Activated CD8-positive, alpha-beta T cell treated with anti-CD3 and anti-CD28 coated beads for 36 hours (primary cell): ENCODE measurements at regions not wholly inside any gene's neighbourhood (a gene's known extent, or its start where the extent isn't known, plus 50 kb on each side); places are given as distances from the start of the nearest gene placed in this dataset.

Experiments used
- ATAC-seq: fragments of 200-7000 bp; cut with Tn5 transposase; one replicate; pipeline ENCODE4 v1.10.0; 2021; ENCODE audit warnings: mild to moderate bottlenecking, moderate library complexity
- CTCF ChIA-PET: fragments of 350-600 bp; sonication (Branson Sonifier 250); formaldehyde crosslinking; loops from one replicate; lab custom pipeline; 2021; ENCODE audit warnings: antibody characterized with exemption; lab: Charles Lee
- POLR2A ChIA-PET: fragments of 350-600 bp; sonication (Branson Sonifier 250); formaldehyde crosslinking; loops from one replicate; lab custom pipeline; 2021; ENCODE audit warnings: antibody characterized with exemption; lab: Charles Lee
- DNase-seq: peaks from one replicate; pipeline ENCODE4 v3.0.0-alpha.2; 2020
- H3K27ac Mint-ChIP-seq: one replicate; pipeline ENCODE4 v1.8.0; 2021; ENCODE audit warnings: mild to moderate bottlenecking, mixed read lengths
- H3K27me3 Mint-ChIP-seq: one replicate; pipeline ENCODE4 v1.8.0; 2021; ENCODE audit warnings: mixed read lengths
- H3K36me3 Mint-ChIP-seq: one replicate; pipeline ENCODE4 v1.8.0; 2021; ENCODE audit warnings: low read depth, mixed read lengths
- H3K4me1 Mint-ChIP-seq: one replicate; pipeline ENCODE4 v1.8.0; 2021; ENCODE audit warnings: low read depth, mixed read lengths
- H3K4me3 Mint-ChIP-seq: one replicate; pipeline ENCODE4 v1.8.0; 2021; ENCODE audit warnings: mild to moderate bottlenecking, moderate library complexity, mixed read lengths
- H3K9me3 Mint-ChIP-seq: one replicate; pipeline ENCODE4 v1.8.0; 2021; ENCODE audit warnings: mixed read lengths
- intact Hi-C: fragments of 100-400 bp; cut with micrococcal nuclease; formaldehyde crosslinking; loops from one replicate; pipeline ENCODE4 v1.10.0; 2022
- TF ChIP-seq, protein P1 (sequence below): fragments of 200-600 bp; IDR thresholded peaks from one replicate; pipeline ENCODE4 v1.8.0; 2022; ENCODE audit warnings: antibody characterized with exemption, mild to moderate bottlenecking

DNA sequence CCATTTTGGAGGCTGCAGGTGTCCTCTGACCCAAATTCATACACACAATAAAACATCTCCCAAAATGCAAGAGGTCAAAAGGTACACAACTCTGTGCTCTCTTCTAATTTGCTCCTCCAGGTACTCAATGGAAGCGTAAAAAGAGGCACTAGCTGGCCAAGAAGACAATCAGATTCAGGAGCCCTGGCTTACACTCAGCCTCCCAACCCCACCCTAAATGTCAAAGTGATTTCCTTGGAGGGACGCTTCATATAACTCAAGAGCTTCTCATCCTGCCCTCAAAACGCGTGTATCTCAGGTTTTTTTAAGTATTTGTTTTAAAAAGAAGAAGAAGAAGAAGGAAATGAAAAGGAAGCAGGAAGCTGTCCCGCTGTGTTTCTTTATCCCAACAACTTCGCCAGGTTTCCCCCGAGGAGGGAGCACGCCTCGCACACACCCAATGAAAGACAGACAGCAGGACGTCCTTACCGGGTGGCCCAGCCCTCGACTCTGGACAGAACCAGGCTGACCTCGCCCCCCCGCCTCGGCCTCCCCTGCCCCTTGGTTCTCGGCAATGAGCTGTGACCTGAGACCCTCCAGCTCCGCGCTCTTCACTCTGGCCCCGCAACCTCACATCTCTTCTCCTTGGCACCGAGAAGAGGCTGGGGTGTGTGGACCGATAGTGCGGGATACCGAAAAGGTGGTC is 620.7 kb upstream of the ZNF385D start:
- CTCF ChIA-PET = interaction anchor here (0.7 kb wide), 1 partner anchor 9 kb away, joined by 3 read pairs; no protein-coding TSS in a partner anchor
- Mint-ChIP-seq H3K9me3 (peaks cover 2% of the 10 kb centered on the region), H3K27me3 (peaks cover 25% of the 10 kb centered on the region), H3K4me3 (no peak overlapping the region), H3K4me1 (peaks cover 4% of the 10 kb centered on the region), H3K27ac (no peak overlapping the region), H3K36me3 (no peaks in the 10 kb centered on the region)
- POLR2A ChIA-PET = no interaction called here
- TF ChIP-seq, protein P1, sequence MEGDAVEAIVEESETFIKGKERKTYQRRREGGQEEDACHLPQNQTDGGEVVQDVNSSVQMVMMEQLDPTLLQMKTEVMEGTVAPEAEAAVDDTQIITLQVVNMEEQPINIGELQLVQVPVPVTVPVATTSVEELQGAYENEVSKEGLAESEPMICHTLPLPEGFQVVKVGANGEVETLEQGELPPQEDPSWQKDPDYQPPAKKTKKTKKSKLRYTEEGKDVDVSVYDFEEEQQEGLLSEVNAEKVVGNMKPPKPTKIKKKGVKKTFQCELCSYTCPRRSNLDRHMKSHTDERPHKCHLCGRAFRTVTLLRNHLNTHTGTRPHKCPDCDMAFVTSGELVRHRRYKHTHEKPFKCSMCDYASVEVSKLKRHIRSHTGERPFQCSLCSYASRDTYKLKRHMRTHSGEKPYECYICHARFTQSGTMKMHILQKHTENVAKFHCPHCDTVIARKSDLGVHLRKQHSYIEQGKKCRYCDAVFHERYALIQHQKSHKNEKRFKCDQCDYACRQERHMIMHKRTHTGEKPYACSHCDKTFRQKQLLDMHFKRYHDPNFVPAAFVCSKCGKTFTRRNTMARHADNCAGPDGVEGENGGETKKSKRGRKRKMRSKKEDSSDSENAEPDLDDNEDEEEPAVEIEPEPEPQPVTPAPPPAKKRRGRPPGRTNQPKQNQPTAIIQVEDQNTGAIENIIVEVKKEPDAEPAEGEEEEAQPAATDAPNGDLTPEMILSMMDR = no peak
- no peak for DNase-seq
- intact Hi-C loops = no loop called here
- ATAC-seq = no peak

- Mint-ChIP-seq H3K4me3 (no peak overlapping the region), H3K36me3 (no peaks in the 10 kb centered on the region), H3K4me1 (peaks cover 4% of the 10 kb centered on the region), H3K9me3 (peaks cover 2% of the 10 kb centered on the region), H3K27me3 (peaks cover 25% of the 10 kb centered on the region), H3K27ac (no peak overlapping the region)
- CTCF ChIA-PET = no interaction called here
- POLR2A ChIA-PET = no interaction called here
- no peak for ATAC-seq
- TF ChIP-seq, protein P1 = no peak
- intact Hi-C loops = no loop called here
- peak; percentile 1 for DNase-seq
Measured at GRCh38 chr3:22372292-22373062, 621.5 kb upstream of the ZNF385D start.

- Mint-ChIP-seq H3K27ac (no peak overlapping the region), H3K4me3 (no peak overlapping the region), H3K27me3 (peaks cover 25% of the 10 kb centered on the region), H3K9me3 (peaks cover 2% of the 10 kb centered on the region), H3K36me3 (no peaks in the 10 kb centered on the region), H3K4me1 (peaks cover 4% of the 10 kb centered on the region)
- ChIA-PET CTCF (no interaction called here), POLR2A (no interaction called here)
- TF ChIP-seq, protein P1 = no peak
- intact Hi-C loops = no loop called here
- DNase-seq (no peak), ATAC-seq (no peak)
Measured at GRCh38 chr3:22373182-22373581, 622.2 kb upstream of the ZNF385D start.

DNA sequence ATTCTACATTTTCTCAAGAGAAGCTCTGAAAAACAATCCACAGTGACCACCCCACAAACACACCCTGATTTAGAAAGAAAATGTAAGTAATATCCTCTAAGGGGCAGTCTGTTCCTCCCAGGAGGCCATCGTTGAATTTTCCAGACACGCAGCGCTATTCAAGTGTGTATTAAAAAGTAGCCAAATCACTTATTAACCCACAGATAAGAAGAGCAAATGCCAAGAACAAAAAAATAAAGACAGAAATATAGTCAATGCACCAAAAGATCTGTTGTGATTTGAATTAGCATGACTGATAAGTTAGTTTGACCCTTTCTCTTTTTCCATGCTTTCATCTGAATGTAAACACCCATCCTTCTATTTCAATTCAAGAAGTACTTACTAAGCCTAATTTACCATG is 622.8 kb upstream of the ZNF385D start:
- ATAC-seq (no peak), DNase-seq (no peak)
- H3K27me3 Mint-ChIP-seq = peaks cover 25% of the 10 kb centered on the region
- no peak overlapping the region for H3K27ac Mint-ChIP-seq
- no peaks in the 10 kb centered on the region for H3K36me3 Mint-ChIP-seq
- TF ChIP-seq, protein P1 = no peak
- peaks cover 4% of the 10 kb centered on the region for H3K4me1 Mint-ChIP-seq
- ChIA-PET POLR2A (no interaction called here), CTCF (no interaction called here)
- intact Hi-C loops = no loop called here
- H3K9me3 Mint-ChIP-seq = peaks cover 2% of the 10 kb centered on the region
- no peak overlapping the region for H3K4me3 Mint-ChIP-seq

GRCh38 chr3:22377421-22377820 is 626.4 kb upstream of the ZNF385D start:
- no peaks in the 10 kb centered on the region for H3K4me1 Mint-ChIP-seq
- H3K36me3 Mint-ChIP-seq = no peaks in the 10 kb centered on the region
- H3K27ac Mint-ChIP-seq = no peak overlapping the region
- H3K9me3 Mint-ChIP-seq = no peaks in the 10 kb centered on the region
- no peak for DNase-seq
- ChIA-PET CTCF (no interaction called here), POLR2A (no interaction called here)
- TF ChIP-seq, protein P1 = no peak
- no peak for ATAC-seq
- peaks cover 9% of the 10 kb centered on the region for H3K27me3 Mint-ChIP-seq
- intact Hi-C loops = no loop called here
- no peak overlapping the region for H3K4me3 Mint-ChIP-seq
